IMR-90 (cell line): ENCODE measurements at regions not wholly inside any gene's neighbourhood (a gene's known extent, or its start where the extent isn't known, plus 50 kb on each side); places are given as distances from the start of the nearest gene placed in this dataset.

ENCODE experiments used
- ATAC-seq: fragments of 200-7000 bp; cut with Tn5 transposase; 2 replicates; pipeline ENCODE4 v1.9.1; 2020; ENCODE audit warnings: low read depth, mild to moderate bottlenecking, moderate library complexity
- BruUV-seq: library from RNA; stranded (reverse); fragments of 400-500 nt; replicated peaks from 2 replicates; lab custom pipeline; 2021; lab: Mats Ljungman, UMichigan
- CTCF ChIA-PET: fragments of 300-600 bp; formaldehyde crosslinking; extraction: SDS; loops from one replicate; lab custom pipeline; 2021; ENCODE audit warnings: antibody characterized with exemption; lab: Yijun Ruan, JAX
- POLR2A ChIA-PET: fragments of 300-600 bp; sonication (Branson Sonifier 250); formaldehyde crosslinking; loops from one replicate; lab custom pipeline; 2022; ENCODE audit warnings: antibody characterized with exemption; ENCODE audit not compliant: unreplicated experiment; lab: Charles Lee
- DNase-seq: peaks from one replicate; pipeline ENCODE4 v3.0.0; 2013
- H2AFZ ChIP-seq: replicated peaks from 2 replicates; pipeline ENCODE3; 2013; ENCODE audit warnings: low read length, mild to moderate bottlenecking; ENCODE audit not compliant: poor library complexity
- H2AK5ac ChIP-seq: 2 replicates; pipeline ENCODE4 v1.6.1; 2013; ENCODE audit warnings: low read depth, low read length, inconsistent platforms
- H2AK9ac ChIP-seq: replicated peaks from 2 replicates; pipeline ENCODE3; 2013; ENCODE audit warnings: mild to moderate bottlenecking, low read depth, low read length, moderate library complexity; ENCODE audit not compliant: poor library complexity
- H2BK120ac ChIP-seq: 2 replicates; pipeline ENCODE4 v1.6.1; 2013; ENCODE audit warnings: low read depth, low read length, inconsistent platforms
- H2BK15ac ChIP-seq: 3 replicates; pipeline ENCODE4 v1.6.1; 2013; ENCODE audit warnings: low read depth, low read length, inconsistent platforms
- H2BK20ac ChIP-seq: 2 replicates; pipeline ENCODE4 v1.6.1; 2013; ENCODE audit warnings: low read depth, mild to moderate bottlenecking, inconsistent platforms, low read length, moderate library complexity
- H2BK5ac ChIP-seq: 2 replicates; pipeline ENCODE4 v1.6.1; 2013; ENCODE audit warnings: mild to moderate bottlenecking, low read depth, low read length, inconsistent platforms; ENCODE audit not compliant: poor library complexity, severe bottlenecking
- H3K14ac ChIP-seq: replicated peaks from 2 replicates; pipeline ENCODE4 v1.6.1; 2013; ENCODE audit warnings: low read depth, low read length, inconsistent platforms
- H3K18ac ChIP-seq: 2 replicates; pipeline ENCODE4 v1.6.1; 2013; ENCODE audit warnings: low read depth, low read length, control low read depth
- H3K23ac ChIP-seq: 2 replicates; pipeline ENCODE4 v1.6.1; 2013; ENCODE audit warnings: low read depth, low read length, inconsistent platforms
- H3K27ac ChIP-seq: 2 replicates; pipeline ENCODE4 v1.5.1; 2013; ENCODE audit warnings: mild to moderate bottlenecking, control low read depth, low read length; ENCODE audit not compliant: insufficient read depth
- H3K27me3 ChIP-seq: 2 replicates; pipeline ENCODE4 v1.6.1; 2013; ENCODE audit warnings: low read length; ENCODE audit not compliant: control insufficient read depth, insufficient read depth
- H3K36me3 ChIP-seq: 2 replicates; pipeline ENCODE4 v1.6.1; 2013; ENCODE audit warnings: low read length, mixed read lengths; ENCODE audit not compliant: control insufficient read depth, insufficient read depth
- H3K4ac ChIP-seq: 2 replicates; pipeline ENCODE4 v1.6.1; 2013; ENCODE audit warnings: low read depth, low read length, inconsistent platforms
- H3K4me1 ChIP-seq: 2 replicates; pipeline ENCODE4 v1.6.1; 2013; ENCODE audit warnings: low read length, mixed read lengths; ENCODE audit not compliant: control insufficient read depth, insufficient read depth
- H3K4me2 ChIP-seq: 2 replicates; pipeline ENCODE4 v1.6.1; 2013; ENCODE audit warnings: low read depth, mild to moderate bottlenecking, control low read depth, low read length, moderate library complexity
- H3K4me3 ChIP-seq: 2 replicates; pipeline ENCODE4 v1.5.1; 2013; ENCODE audit warnings: low read depth, mild to moderate bottlenecking, control low read depth, low read length, moderate library complexity; ENCODE audit not compliant: insufficient read depth
- H3K56ac ChIP-seq: 2 replicates; pipeline ENCODE4 v1.6.1; 2013; ENCODE audit warnings: low read length, inconsistent platforms; ENCODE audit not compliant: insufficient read depth; ENCODE audit errors: extremely low read depth
- H3K79me1 ChIP-seq, 2 experiments: 2 replicates each; pipeline ENCODE4 v1.6.1; 2013; ENCODE audit warnings: low read length in 2 of 2, inconsistent platforms in 1 of 2, low read depth in 1 of 2
- H3K9ac ChIP-seq: 2 replicates; pipeline ENCODE4 v1.6.1; 2013; ENCODE audit warnings: low read depth, low read length, control low read depth
- H3K9me1 ChIP-seq: 2 replicates; pipeline ENCODE4 v1.6.1; 2013; ENCODE audit warnings: low read length, inconsistent platforms; ENCODE audit not compliant: insufficient read depth
- H3K9me3 ChIP-seq: 2 replicates; pipeline ENCODE4 v1.6.1; 2013; ENCODE audit warnings: low read length; ENCODE audit not compliant: control insufficient read depth, insufficient read depth
- H4K20me1 ChIP-seq: 2 replicates; pipeline ENCODE4 v1.6.1; 2013; ENCODE audit warnings: low read length, inconsistent platforms; ENCODE audit not compliant: insufficient read depth
- H4K5ac ChIP-seq: 2 replicates; pipeline ENCODE4 v1.6.1; 2013; ENCODE audit warnings: mild to moderate bottlenecking, low read depth, low read length, control low read depth
- H4K8ac ChIP-seq, 2 experiments: 2 replicates each; pipeline ENCODE4 v1.6.1; 2013; ENCODE audit warnings: low read depth in 2 of 2, low read length in 2 of 2, control low read depth in 1 of 2, inconsistent platforms in 1 of 2
- H4K91ac ChIP-seq: 2 replicates; pipeline ENCODE4 v1.6.1; 2013; ENCODE audit warnings: low read depth, low read length, inconsistent platforms; ENCODE audit not compliant: insufficient read depth
- BHLHE40 ChIP-seq: fragments of 150-350 bp; IDR thresholded peaks from 2 replicates; pipeline ENCODE4 v1.6.1; 2016; ENCODE audit warnings: mild to moderate bottlenecking, low read depth, low read length
- CEBPB ChIP-seq: IDR thresholded peaks from 2 replicates; pipeline ENCODE4 v1.6.1; 2012; ENCODE audit warnings: low read depth, low read length, improper control_type of control experiment
- CHD1 ChIP-seq: IDR thresholded peaks from 2 replicates; pipeline ENCODE4 v1.6.1; 2012; ENCODE audit warnings: low read depth, low read length, improper control_type of control experiment
- FOS ChIP-seq: fragments of 150-350 bp; IDR thresholded peaks from 2 replicates; pipeline ENCODE4 v1.6.1; 2016; ENCODE audit warnings: low read depth, low read length
- MAFK ChIP-seq: IDR thresholded peaks from 2 replicates; pipeline ENCODE4 v1.6.1; 2012; ENCODE audit warnings: low read depth, low read length, improper control_type of control experiment
- MAZ ChIP-seq: IDR thresholded peaks from 2 replicates; pipeline ENCODE4 v1.6.1; 2012; ENCODE audit warnings: low read depth, mild to moderate bottlenecking, low read length, improper control_type of control experiment, moderate library complexity, borderline replicate concordance
- MXI1 ChIP-seq: IDR thresholded peaks from 2 replicates; pipeline ENCODE4 v1.6.1; 2012; ENCODE audit warnings: low read depth, mild to moderate bottlenecking, low read length, moderate library complexity, borderline replicate concordance
- NFE2L2 ChIP-seq: fragments of 150-350 bp; IDR thresholded peaks from 2 replicates; pipeline ENCODE4 v1.6.1; 2016; ENCODE audit warnings: low read depth, mild to moderate bottlenecking, low read length
- POLR2A ChIP-seq: IDR thresholded peaks from 2 replicates; pipeline ENCODE4 v1.6.1; 2012; ENCODE audit warnings: mild to moderate bottlenecking, low read depth, low read length
- RAD21 ChIP-seq: IDR thresholded peaks from 2 replicates; pipeline ENCODE4 v1.6.1; 2012; ENCODE audit warnings: low read length, improper control_type of control experiment
- RCOR1 ChIP-seq: IDR thresholded peaks from 2 replicates; pipeline ENCODE4 v1.6.1; 2012; ENCODE audit warnings: mild to moderate bottlenecking, low read length, improper control_type of control experiment; ENCODE audit not compliant: insufficient replicate concordance
- RFX5 ChIP-seq: IDR thresholded peaks from 2 replicates; pipeline ENCODE4 v1.8.0; 2012; ENCODE audit warnings: low read depth, mild to moderate bottlenecking, low read length, moderate library complexity
- SMC3 ChIP-seq: fragments of 150-350 bp; IDR thresholded peaks from 2 replicates; pipeline ENCODE4 v1.6.1; 2016; ENCODE audit warnings: low read depth, mild to moderate bottlenecking, antibody characterized with exemption, low read length, moderate library complexity
- WGBS, 2 experiments: methylation state at CpG; one replicate each; pipeline versions ENCODE4 v1.1.5 to v1.1.7; 2013; ENCODE audit warnings: missing lambda C conversion rate in 2 of 2; ENCODE audit not compliant: insufficient read length in 1 of 2; ENCODE audit errors: extremely low coverage in 2 of 2; 5-methylcytosine and 5-hydroxymethylcytosine counted together
- dilution Hi-C: fragments of 300-500 bp; cut with HindIII; formaldehyde crosslinking; loops from one replicate; pipeline ENCODE4 v1.14.3; 2018; ENCODE audit warnings: low sequenced_read_pairs; ENCODE audit not compliant: unreplicated experiment
- in situ Hi-C: fragments of 300-500 bp; cut with MboI; formaldehyde crosslinking; loops from 3 replicates; pipeline ENCODE4 v1.14.3; 2019; ENCODE audit warnings: low sequenced_read_pairs, inconsistent platforms, mixed read lengths
- intact Hi-C: fragments of 100-400 bp; cut with micrococcal nuclease; formaldehyde crosslinking; loops from 2 replicates; pipeline ENCODE4 v1.10.0; 2022
- TF ChIP-seq, protein P1 (sequence below): conservative IDR thresholded peaks from 2 replicates; pipeline ENCODE4 v1.5.1; 2012; ENCODE audit warnings: mild to moderate bottlenecking, low read depth, low read length, improper control_type of control experiment
- TF ChIP-seq, protein P2 (sequence below): fragments of 150-350 bp; IDR thresholded peaks from 2 replicates; pipeline ENCODE4 v1.6.1; 2017; ENCODE audit warnings: mild to moderate bottlenecking, antibody characterized with exemption, low read length, low read depth
- TF ChIP-seq, protein P3 (sequence below): fragments of 150-350 bp; IDR thresholded peaks from 2 replicates; pipeline ENCODE4 v1.6.1; 2016; ENCODE audit warnings: low read depth, mild to moderate bottlenecking, low read length, moderate library complexity, borderline replicate concordance

DNA sequence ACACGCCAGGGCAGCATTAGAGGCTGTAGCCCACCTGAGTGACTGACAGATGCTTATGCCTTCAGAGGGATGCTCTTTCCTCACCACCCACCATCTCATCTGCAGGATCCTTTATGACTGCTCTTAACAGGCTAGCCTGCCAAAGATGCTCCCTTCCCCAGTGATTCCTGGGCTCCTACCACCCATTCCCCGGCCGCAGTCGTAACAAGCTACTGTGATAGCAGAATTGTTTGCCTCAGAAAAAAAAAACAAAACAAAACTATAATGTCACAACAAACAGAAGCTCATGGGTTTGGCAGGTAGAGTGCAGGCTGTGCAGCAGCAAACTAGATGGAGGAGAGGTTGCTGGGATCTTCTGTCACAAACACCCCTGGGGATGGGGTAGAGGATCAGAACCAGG lies 343.9 kb upstream of the ZMIZ1 start:
- Histone ChIP-seq H2BK20ac (no peak overlapping the region), H2BK120ac (no peak overlapping the region), H3K4ac (no peak overlapping the region), H3K23ac (no peak overlapping the region), H4K8ac (no peak overlapping the region), H3K9me3 (peaks cover 3% of the 10 kb centered on the region; the same call in 1 of the 2 replicates), H4K91ac (no peak overlapping the region), H2AFZ (no peak overlapping the region), H3K9ac (no peak overlapping the region), H3K79me1 (no peaks in the 10 kb centered on the region), H2BK15ac (no peak overlapping the region), H3K27me3 (peaks cover 50% of the 10 kb centered on the region), H4K20me1 (no peaks in the 10 kb centered on the region), H3K27ac (no peak overlapping the region), H3K4me2 (no peak overlapping the region), H3K56ac (no peak overlapping the region), H3K18ac (no peak overlapping the region), H3K36me3 (no peaks in the 10 kb centered on the region), H3K4me1 (no peaks in the 10 kb centered on the region), H3K9me1 (no peaks in the 10 kb centered on the region), H4K5ac (no peak overlapping the region), H2AK5ac (no peak overlapping the region), H2BK5ac (no peak overlapping the region), H3K4me3 (no peak overlapping the region), H2AK9ac (no peak overlapping the region), H3K14ac (no peak overlapping the region)
- CTCF ChIA-PET: no interaction called here
- DNase-seq (no peak), ATAC-seq (no peak)
- POLR2A ChIA-PET: interaction anchor here (0.6 kb wide), 1 partner anchor 201 kb away, joined by 3 read pairs; no protein-coding TSS in a partner anchor
- TF ChIP-seq RAD21 (no peak), RCOR1 (no peak), POLR2A (no peak), RFX5 (no peak), NFE2L2 (no peak), FOS (no peak), SMC3 (no peak), MAZ (no peak), BHLHE40 (no peak), CEBPB (no peak), MXI1 (no peak), CHD1 (no peak), MAFK (no peak)
- TF ChIP-seq, protein P1, sequence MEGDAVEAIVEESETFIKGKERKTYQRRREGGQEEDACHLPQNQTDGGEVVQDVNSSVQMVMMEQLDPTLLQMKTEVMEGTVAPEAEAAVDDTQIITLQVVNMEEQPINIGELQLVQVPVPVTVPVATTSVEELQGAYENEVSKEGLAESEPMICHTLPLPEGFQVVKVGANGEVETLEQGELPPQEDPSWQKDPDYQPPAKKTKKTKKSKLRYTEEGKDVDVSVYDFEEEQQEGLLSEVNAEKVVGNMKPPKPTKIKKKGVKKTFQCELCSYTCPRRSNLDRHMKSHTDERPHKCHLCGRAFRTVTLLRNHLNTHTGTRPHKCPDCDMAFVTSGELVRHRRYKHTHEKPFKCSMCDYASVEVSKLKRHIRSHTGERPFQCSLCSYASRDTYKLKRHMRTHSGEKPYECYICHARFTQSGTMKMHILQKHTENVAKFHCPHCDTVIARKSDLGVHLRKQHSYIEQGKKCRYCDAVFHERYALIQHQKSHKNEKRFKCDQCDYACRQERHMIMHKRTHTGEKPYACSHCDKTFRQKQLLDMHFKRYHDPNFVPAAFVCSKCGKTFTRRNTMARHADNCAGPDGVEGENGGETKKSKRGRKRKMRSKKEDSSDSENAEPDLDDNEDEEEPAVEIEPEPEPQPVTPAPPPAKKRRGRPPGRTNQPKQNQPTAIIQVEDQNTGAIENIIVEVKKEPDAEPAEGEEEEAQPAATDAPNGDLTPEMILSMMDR: no peak
- TF ChIP-seq, protein P2, sequence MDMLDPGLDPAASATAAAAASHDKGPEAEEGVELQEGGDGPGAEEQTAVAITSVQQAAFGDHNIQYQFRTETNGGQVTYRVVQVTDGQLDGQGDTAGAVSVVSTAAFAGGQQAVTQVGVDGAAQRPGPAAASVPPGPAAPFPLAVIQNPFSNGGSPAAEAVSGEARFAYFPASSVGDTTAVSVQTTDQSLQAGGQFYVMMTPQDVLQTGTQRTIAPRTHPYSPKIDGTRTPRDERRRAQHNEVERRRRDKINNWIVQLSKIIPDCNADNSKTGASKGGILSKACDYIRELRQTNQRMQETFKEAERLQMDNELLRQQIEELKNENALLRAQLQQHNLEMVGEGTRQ: no peak
- TF ChIP-seq, protein P3, sequence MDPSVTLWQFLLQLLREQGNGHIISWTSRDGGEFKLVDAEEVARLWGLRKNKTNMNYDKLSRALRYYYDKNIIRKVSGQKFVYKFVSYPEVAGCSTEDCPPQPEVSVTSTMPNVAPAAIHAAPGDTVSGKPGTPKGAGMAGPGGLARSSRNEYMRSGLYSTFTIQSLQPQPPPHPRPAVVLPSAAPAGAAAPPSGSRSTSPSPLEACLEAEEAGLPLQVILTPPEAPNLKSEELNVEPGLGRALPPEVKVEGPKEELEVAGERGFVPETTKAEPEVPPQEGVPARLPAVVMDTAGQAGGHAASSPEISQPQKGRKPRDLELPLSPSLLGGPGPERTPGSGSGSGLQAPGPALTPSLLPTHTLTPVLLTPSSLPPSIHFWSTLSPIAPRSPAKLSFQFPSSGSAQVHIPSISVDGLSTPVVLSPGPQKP: no peak
- no CpG with 5 or more reads among the region's 4 CpGs for WGBS, 2 experiments
- no TSS peak for BruUV-seq
- intact Hi-C loops (no loop called here), dilution Hi-C loops (no loop called here), in situ Hi-C loops (no loop called here)
